ENCODE measurements at regions not wholly inside any gene's neighbourhood (a gene's known extent, or its start where the extent isn't known, plus 50 kb on each side); places are given as distances from the start of the nearest gene placed in this dataset.

DNA sequence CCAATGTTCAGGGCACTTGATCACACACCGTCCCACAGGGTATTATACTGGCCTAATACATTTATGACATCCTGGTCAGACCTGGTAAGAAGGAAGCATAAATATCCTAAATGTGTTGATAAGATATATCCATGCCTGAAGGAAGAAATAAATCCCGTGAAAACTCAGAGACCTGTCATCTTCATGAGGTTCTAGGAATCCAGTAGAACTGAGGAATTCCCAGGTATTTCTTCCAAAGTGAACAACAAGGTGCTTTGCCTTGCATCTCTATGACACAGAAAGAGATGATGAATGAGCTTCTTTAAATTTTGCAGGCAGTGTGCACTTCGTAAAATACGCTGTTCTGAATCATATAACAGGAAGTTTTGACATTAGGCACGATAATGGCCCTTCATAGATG, 78.1 kb upstream of the VGLL3 start:
- ChIA-PET POLR2A (no interaction called here), CTCF (no interaction called here), SMC1A (ENCODE audit: uncharacterized antibody, unreplicated experiment) (no interaction called here), RAD21 (ENCODE audit: unreplicated experiment) (no interaction called here)
- TF ChIP-seq, protein P1, sequence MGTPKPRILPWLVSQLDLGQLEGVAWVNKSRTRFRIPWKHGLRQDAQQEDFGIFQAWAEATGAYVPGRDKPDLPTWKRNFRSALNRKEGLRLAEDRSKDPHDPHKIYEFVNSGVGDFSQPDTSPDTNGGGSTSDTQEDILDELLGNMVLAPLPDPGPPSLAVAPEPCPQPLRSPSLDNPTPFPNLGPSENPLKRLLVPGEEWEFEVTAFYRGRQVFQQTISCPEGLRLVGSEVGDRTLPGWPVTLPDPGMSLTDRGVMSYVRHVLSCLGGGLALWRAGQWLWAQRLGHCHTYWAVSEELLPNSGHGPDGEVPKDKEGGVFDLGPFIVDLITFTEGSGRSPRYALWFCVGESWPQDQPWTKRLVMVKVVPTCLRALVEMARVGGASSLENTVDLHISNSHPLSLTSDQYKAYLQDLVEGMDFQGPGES (IDR thresholded peaks at IDR 0.05): no peak
- no TSS peak for BruUV-seq (replicated peaks)
- no peak for FAIRE-seq
- intact Hi-C loops (cut with micrococcal nuclease; ENCODE audit: unreplicated experiment): no loop called here
- 28% methylated on average over 5 of the region's 5 CpGs for WGBS (ENCODE audit: insufficient coverage, insufficient replicate concordance, low lambda C conversion rate, missing lambda C conversion rate)
- Histone ChIP-seq H3K27ac (ENCODE audit: control insufficient read depth, insufficient read depth) (no peak overlapping the region), H3K27me3 (replicated peaks in 1 of 2; ENCODE audit: control insufficient read depth in 2 of 2, insufficient read depth in 2 of 2, low read length in 1 of 2) (no peaks in the 10 kb centered on the region), H3K4me3 (no peak overlapping the region), H3K4me1 (ENCODE audit: control insufficient read depth, insufficient read depth, low read length) (no peaks in the 10 kb centered on the region), H3K9ac (ENCODE audit: control insufficient read depth, insufficient read depth, low read length) (no peak overlapping the region), H3K4me2 (ENCODE audit: control insufficient read depth, insufficient read depth) (no peak overlapping the region), H3K9me3 (replicated peaks; ENCODE audit: control insufficient read depth, insufficient read depth, low read length) (no peaks in the 10 kb centered on the region), H4K20me1 (ENCODE audit: control insufficient read depth, insufficient read depth) (no peaks in the 10 kb centered on the region), H3K36me3 (ENCODE audit: control insufficient read depth in 2 of 2, insufficient read depth in 2 of 2, low read length in 1 of 2) (no peaks in the 10 kb centered on the region), H3K79me2 (ENCODE audit: control insufficient read depth, insufficient read depth, low read length) (no peaks in the 10 kb centered on the region), H2AFZ (ENCODE audit: control insufficient read depth, low read depth, low read length) (no peak overlapping the region)
- ATAC-seq: no peak
- no peak for DNase-seq (ENCODE audit: low read depth, low spot score)
- in situ Hi-C loops (cut with MboI): no loop called here

DNA sequence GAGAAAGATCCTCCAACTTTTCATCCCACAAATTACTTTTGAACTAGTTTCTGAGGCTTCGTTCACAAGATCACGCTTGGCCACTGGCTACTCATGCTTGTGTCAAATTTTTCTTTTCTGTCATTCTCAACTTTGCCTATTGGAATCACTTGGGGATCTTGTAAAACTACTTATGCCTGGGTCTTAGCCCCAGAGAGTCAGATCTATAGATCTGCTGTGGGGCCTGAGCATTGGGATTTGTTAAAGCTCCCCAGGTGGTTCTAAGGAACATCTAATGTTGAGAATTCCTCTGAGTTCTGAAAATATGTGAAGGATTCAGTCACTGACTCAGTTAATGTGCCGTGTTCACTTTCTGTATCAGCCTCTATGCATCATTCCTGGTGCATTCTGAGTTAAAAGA, 71.7 kb upstream of the VGLL3 start:
- in situ Hi-C loops (cut with MboI): no loop called here
- Histone ChIP-seq H3K9ac (ENCODE audit: control insufficient read depth, insufficient read depth, low read length) (no peak overlapping the region), H3K36me3 (ENCODE audit: control insufficient read depth in 2 of 2, insufficient read depth in 2 of 2, low read length in 1 of 2) (no peaks in the 10 kb centered on the region), H3K9me3 (replicated peaks; ENCODE audit: control insufficient read depth, insufficient read depth, low read length) (no peaks in the 10 kb centered on the region), H2AFZ (ENCODE audit: control insufficient read depth, low read depth, low read length) (no peak overlapping the region), H3K27ac (ENCODE audit: control insufficient read depth, insufficient read depth) (no peak overlapping the region), H3K4me3 (no peak overlapping the region), H3K79me2 (ENCODE audit: control insufficient read depth, insufficient read depth, low read length) (no peaks in the 10 kb centered on the region), H4K20me1 (ENCODE audit: control insufficient read depth, insufficient read depth) (no peaks in the 10 kb centered on the region), H3K27me3 (replicated peaks in 1 of 2; ENCODE audit: control insufficient read depth in 2 of 2, insufficient read depth in 2 of 2, low read length in 1 of 2) (no peaks in the 10 kb centered on the region), H3K4me1 (ENCODE audit: control insufficient read depth, insufficient read depth, low read length) (no peaks in the 10 kb centered on the region), H3K4me2 (ENCODE audit: control insufficient read depth, insufficient read depth) (no peak overlapping the region)
- RAD21 ChIA-PET (ENCODE audit: unreplicated experiment): no interaction called here
- FAIRE-seq (no peak), ATAC-seq (no peak), DNase-seq (ENCODE audit: low read depth, low spot score) (no peak)
- BruUV-seq (replicated peaks): no TSS peak
- SMC1A ChIA-PET (ENCODE audit: uncharacterized antibody, unreplicated experiment): interaction anchor here (0.6 to 0.9 kb wide), 2 partner anchors 10 to 156 kb away, joined by 3 read pairs; no protein-coding TSS in a partner anchor
- CTCF ChIA-PET: interaction anchor here (0.7 kb wide), 1 partner anchor 18 kb away, joined by 3 read pairs; no protein-coding TSS in a partner anchor
- POLR2A ChIA-PET: no interaction called here
- WGBS (ENCODE audit: insufficient coverage, insufficient replicate concordance, low lambda C conversion rate, missing lambda C conversion rate): 33% methylated on average over 3 of the region's 3 CpGs
- intact Hi-C loops (cut with micrococcal nuclease; ENCODE audit: unreplicated experiment): no loop called here
- TF ChIP-seq KLF5 (IDR thresholded peaks at IDR 0.05; ENCODE audit: partially characterized antibody) (no peak), SRF (IDR thresholded peaks at IDR 0.05; ENCODE audit: low read depth in 2 of 2, low read length in 2 of 2) (no peak), HCFC1 (IDR thresholded peaks at IDR 0.05; ENCODE audit: low read length) (no peak), MXI1 (IDR thresholded peaks at IDR 0.05; ENCODE audit: low read depth, low read length) (no peak), BACH1 (IDR thresholded peaks at IDR 0.05; ENCODE audit: borderline replicate concordance) (no peak), IKZF2 (IDR thresholded peaks at IDR 0.05) (no peak), RAD51 (IDR thresholded peaks at IDR 0.05) (no peak)
- TF ChIP-seq, protein P2, sequence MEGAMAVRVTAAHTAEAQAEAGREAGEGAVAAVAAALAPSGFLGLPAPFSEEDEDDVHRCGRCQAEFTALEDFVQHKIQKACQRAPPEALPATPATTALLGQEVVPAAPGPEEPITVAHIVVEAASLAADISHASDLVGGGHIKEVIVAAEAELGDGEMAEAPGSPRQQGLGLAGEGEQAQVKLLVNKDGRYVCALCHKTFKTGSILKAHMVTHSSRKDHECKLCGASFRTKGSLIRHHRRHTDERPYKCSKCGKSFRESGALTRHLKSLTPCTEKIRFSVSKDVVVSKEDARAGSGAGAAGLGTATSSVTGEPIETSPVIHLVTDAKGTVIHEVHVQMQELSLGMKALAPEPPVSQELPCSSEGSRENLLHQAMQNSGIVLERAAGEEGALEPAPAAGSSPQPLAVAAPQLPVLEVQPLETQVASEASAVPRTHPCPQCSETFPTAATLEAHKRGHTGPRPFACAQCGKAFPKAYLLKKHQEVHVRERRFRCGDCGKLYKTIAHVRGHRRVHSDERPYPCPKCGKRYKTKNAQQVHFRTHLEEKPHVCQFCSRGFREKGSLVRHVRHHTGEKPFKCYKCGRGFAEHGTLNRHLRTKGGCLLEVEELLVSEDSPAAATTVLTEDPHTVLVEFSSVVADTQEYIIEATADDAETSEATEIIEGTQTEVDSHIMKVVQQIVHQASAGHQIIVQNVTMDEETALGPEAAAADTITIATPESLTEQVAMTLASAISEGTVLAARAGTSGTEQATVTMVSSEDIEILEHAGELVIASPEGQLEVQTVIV (IDR thresholded peaks at IDR 0.05; ENCODE audit: borderline replicate concordance, partially characterized antibody): no peak
- TF ChIP-seq, protein P3, sequence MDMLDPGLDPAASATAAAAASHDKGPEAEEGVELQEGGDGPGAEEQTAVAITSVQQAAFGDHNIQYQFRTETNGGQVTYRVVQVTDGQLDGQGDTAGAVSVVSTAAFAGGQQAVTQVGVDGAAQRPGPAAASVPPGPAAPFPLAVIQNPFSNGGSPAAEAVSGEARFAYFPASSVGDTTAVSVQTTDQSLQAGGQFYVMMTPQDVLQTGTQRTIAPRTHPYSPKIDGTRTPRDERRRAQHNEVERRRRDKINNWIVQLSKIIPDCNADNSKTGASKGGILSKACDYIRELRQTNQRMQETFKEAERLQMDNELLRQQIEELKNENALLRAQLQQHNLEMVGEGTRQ (IDR thresholded peaks at IDR 0.05; ENCODE audit: borderline replicate concordance, low read depth, low read length): no peak
- TF ChIP-seq, protein P4, sequence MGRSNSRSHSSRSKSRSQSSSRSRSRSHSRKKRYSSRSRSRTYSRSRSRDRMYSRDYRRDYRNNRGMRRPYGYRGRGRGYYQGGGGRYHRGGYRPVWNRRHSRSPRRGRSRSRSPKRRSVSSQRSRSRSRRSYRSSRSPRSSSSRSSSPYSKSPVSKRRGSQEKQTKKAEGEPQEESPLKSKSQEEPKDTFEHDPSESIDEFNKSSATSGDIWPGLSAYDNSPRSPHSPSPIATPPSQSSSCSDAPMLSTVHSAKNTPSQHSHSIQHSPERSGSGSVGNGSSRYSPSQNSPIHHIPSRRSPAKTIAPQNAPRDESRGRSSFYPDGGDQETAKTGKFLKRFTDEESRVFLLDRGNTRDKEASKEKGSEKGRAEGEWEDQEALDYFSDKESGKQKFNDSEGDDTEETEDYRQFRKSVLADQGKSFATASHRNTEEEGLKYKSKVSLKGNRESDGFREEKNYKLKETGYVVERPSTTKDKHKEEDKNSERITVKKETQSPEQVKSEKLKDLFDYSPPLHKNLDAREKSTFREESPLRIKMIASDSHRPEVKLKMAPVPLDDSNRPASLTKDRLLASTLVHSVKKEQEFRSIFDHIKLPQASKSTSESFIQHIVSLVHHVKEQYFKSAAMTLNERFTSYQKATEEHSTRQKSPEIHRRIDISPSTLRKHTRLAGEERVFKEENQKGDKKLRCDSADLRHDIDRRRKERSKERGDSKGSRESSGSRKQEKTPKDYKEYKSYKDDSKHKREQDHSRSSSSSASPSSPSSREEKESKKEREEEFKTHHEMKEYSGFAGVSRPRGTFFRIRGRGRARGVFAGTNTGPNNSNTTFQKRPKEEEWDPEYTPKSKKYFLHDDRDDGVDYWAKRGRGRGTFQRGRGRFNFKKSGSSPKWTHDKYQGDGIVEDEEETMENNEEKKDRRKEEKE (IDR thresholded peaks at IDR 0.05): no peak
